ENCODE measurements at regions not wholly inside any gene's neighbourhood (a gene's known extent, or its start where the extent isn't known, plus 50 kb on each side); places are given as distances from the start of the nearest gene placed in this dataset.

DNA sequence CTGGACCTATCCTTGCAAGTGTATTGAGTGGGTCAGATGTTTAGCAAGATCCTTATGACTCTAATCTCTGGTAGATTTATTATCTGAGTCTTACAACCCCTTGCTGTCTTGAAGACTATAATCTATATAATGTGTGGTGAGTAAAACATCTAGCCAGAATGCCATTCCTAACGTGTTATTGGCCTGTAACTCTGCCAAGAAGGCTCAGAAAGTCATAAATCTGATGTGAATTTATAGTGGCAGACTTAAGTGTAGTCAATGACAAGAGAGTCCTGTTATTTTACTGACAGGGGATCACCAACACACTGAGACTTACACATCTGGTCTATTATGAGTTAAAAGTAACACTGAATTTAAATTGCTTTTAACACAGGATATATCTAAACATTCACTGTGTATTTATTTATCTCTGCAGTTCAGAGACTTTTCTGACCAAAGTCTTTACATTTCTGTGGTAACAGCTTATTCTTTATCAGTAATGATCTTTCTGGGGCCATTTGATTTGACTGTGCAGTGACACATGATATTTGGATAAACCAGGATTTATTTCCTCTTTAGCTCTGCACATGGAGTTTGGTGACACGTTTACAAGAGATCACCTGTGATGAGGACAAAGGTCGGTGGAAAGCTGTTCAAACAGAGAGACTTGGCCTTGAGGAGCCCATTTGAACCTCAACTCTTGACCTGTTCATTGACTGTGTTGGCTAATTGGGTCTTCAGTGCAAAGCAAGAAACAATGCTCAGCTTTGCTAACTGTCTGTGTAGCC is 415.8 kb downstream of the STIM2 start:
- no peak for TF ChIP-seq ZNF274 (IDR thresholded peaks at IDR 0.05; ENCODE audit: low read depth, low read length)
- no peak for TF ChIP-seq YY1 (IDR thresholded peaks at IDR 0.05; ENCODE audit: insufficient read depth, insufficient read length)
- TF ChIP-seq SUZ12 (IDR thresholded peaks at IDR 0.05; ENCODE audit: extremely low read depth, insufficient read depth, insufficient read length) = no peak

Data from NT2/D1 (cell line).